K562 (cell line): ENCODE measurements at regions not wholly inside any gene's neighbourhood (a gene's known extent, or its start where the extent isn't known, plus 50 kb on each side); places are given as distances from the start of the nearest gene placed in this dataset.

Source experiments
- ATAC-seq: fragments of 200-7000 bp; cut with Tn5 transposase; 3 replicates; pipeline ENCODE4 v1.9.1; 2020; ENCODE audit warnings: moderate library complexity
- BruUV-seq: library from RNA; stranded (reverse); fragments of 400-500 nt; replicated peaks from 2 replicates; lab custom pipeline; 2021; lab: Mats Ljungman, UMichigan
- CTCF ChIA-PET: fragments of 300-600 bp; formaldehyde crosslinking; extraction: SDS; loops from one replicate; lab custom pipeline; 2021; ENCODE audit warnings: low intra/inter-chr PET ratio; lab: Yijun Ruan, JAX
- POLR2A ChIA-PET: fragments of 300-600, 350-650 bp; sonication (Branson Sonifier 250); formaldehyde crosslinking; extraction: SDS; loops from one replicate; lab custom pipeline; 2021; ENCODE audit warnings: antibody characterized with exemption, inconsistent platforms; lab: Yijun Ruan, JAX
- DNase-seq, 4 experiments: peaks; one replicate each; pipeline versions ENCODE4 v3.0.0 to v3.0.0-alpha.2; 2011 to 2018; ENCODE audit warnings: low spot score in 3 of 4, mixed read lengths in 3 of 4; ENCODE audit errors: extremely low read depth in 1 of 4
- FAIRE-seq: peaks from 2 replicates; lab custom pipeline; 2011; peaks lifted over from hg19 to GRCh38; lab: Jason Lieb, UNC
- H2AFZ ChIP-seq: 2 replicates; pipeline ENCODE4 v1.6.0; 2011; ENCODE audit warnings: low read depth, low read length, control low read depth, inconsistent platforms
- H3K27ac ChIP-seq: fragments of 200-600 bp; 3 replicates; pipeline ENCODE4 v1.8.0; 2011; ENCODE audit warnings: low read depth, mild to moderate bottlenecking, control low read depth, inconsistent platforms, low read length, moderate library complexity, mixed read lengths; ENCODE audit errors: extremely low read depth
- H3K27me3 ChIP-seq, 2 experiments: fragments of 300-600 bp in 1 of 2; 2 replicates in 1 of 2; 3 replicates in 1 of 2; pipeline versions ENCODE4 v1.6.0 to v1.8.0; 2011; ENCODE audit warnings: inconsistent platforms in 2 of 2, low read length in 2 of 2, mild to moderate bottlenecking in 1 of 2, mixed read lengths in 1 of 2, moderate library complexity in 1 of 2; ENCODE audit not compliant: control insufficient read depth in 2 of 2, insufficient read depth in 2 of 2
- H3K36me3 ChIP-seq: fragments of 300-600 bp; 3 replicates; pipeline ENCODE4 v1.8.0; 2011; ENCODE audit warnings: mild to moderate bottlenecking, low read length, inconsistent platforms; ENCODE audit not compliant: control insufficient read depth, insufficient read depth
- H3K4me1 ChIP-seq, 2 experiments: fragments of 200-600 bp in 1 of 2; replicated peaks in 1 of 2; 2 replicates in 1 of 2; 3 replicates in 1 of 2; pipeline versions ENCODE4 v1.5.1 to v1.8.0; 2011; ENCODE audit warnings: inconsistent platforms in 2 of 2, low read length in 2 of 2, mild to moderate bottlenecking in 1 of 2, mixed read lengths in 1 of 2, moderate library complexity in 1 of 2; ENCODE audit not compliant: control insufficient read depth in 2 of 2, insufficient read depth in 2 of 2
- H3K4me2 ChIP-seq: 2 replicates; pipeline ENCODE4 v1.6.1; 2011; ENCODE audit warnings: low read length, control low read depth, inconsistent platforms, mixed read lengths; ENCODE audit not compliant: insufficient read depth
- H3K4me3 ChIP-seq: fragments of 200-600 bp; sonication (generic), shearing (Covaris generic); 2 replicates; pipeline ENCODE4 v1.5.1; 2016; ENCODE audit warnings: control low read depth, inconsistent platforms
- H3K79me2 ChIP-seq: fragments of 200-600 bp; 3 replicates; pipeline ENCODE4 v1.8.0; 2011; ENCODE audit warnings: low read length, inconsistent platforms; ENCODE audit not compliant: control insufficient read depth, insufficient read depth
- H3K9ac ChIP-seq, 2 experiments: 2 replicates each; pipeline versions ENCODE4 v1.6.0 to v1.6.1; 2011; ENCODE audit warnings: low read depth in 2 of 2, low read length in 2 of 2, control low read depth in 1 of 2, inconsistent platforms in 1 of 2, mild to moderate bottlenecking in 1 of 2, mixed read lengths in 1 of 2; ENCODE audit not compliant: insufficient read depth in 1 of 2
- H3K9me1 ChIP-seq: one replicate; pipeline ENCODE4 v1.6.0; 2011; ENCODE audit warnings: inconsistent platforms, mild to moderate bottlenecking, low read length, moderate library complexity; ENCODE audit not compliant: control insufficient read depth, insufficient read depth
- H3K9me3 ChIP-seq: replicated peaks from 2 replicates; pipeline ENCODE4 v1.5.1; 2011; ENCODE audit warnings: low read depth, low read length, inconsistent platforms; ENCODE audit not compliant: control insufficient read depth, insufficient read depth
- H4K20me1 ChIP-seq: replicated peaks from 2 replicates; pipeline ENCODE4 v1.6.1; 2011; ENCODE audit warnings: low read length, inconsistent platforms, mixed read lengths; ENCODE audit not compliant: control insufficient read depth, insufficient read depth
- ASH1L ChIP-seq: fragments of 450-650 bp; IDR thresholded peaks from 2 replicates; pipeline ENCODE4 v1.6.1; 2018; ENCODE audit warnings: borderline replicate concordance, mild to moderate bottlenecking, low read depth; ENCODE audit not compliant: partially characterized antibody
- BHLHE40 ChIP-seq: IDR thresholded peaks from 2 replicates; pipeline ENCODE4 v1.6.1; 2011; ENCODE audit warnings: low read length, improper control_type of control experiment
- CTBP1 ChIP-seq: fragments of 450-650 bp; IDR thresholded peaks from 2 replicates; pipeline ENCODE4 v1.6.1; 2016; ENCODE audit warnings: borderline replicate concordance
- ELF2 ChIP-seq: fragments of 250-450 bp; sonication (Bioruptor Pico); IDR thresholded peaks from 2 replicates; pipeline ENCODE4 v1.5.0; 2021; ENCODE audit warnings: mild to moderate bottlenecking
- EP300 ChIP-seq: IDR thresholded peaks from 2 replicates; pipeline ENCODE4 v1.6.1; 2012; ENCODE audit warnings: low read length, improper control_type of control experiment
- ETS1 ChIP-seq: conservative IDR thresholded peaks from 2 replicates; pipeline ENCODE4 v1.6.1; 2011; ENCODE audit warnings: low read depth, mild to moderate bottlenecking, low read length; ENCODE audit not compliant: control insufficient read depth
- ETV1 ChIP-seq: fragments of 450-650 bp; conservative IDR thresholded peaks from 2 replicates; pipeline ENCODE4 v1.6.1; 2016; ENCODE audit warnings: missing genetic modification characterization, control low read depth, low read depth, missing compliant biosample characterization
- HDGF ChIP-seq: fragments of 450-650 bp; IDR thresholded peaks from 2 replicates; pipeline ENCODE4 v1.6.1; 2016
- IRF1 ChIP-seq: sonication (generic); formaldehyde crosslinking; IDR thresholded peaks from 2 replicates; pipeline ENCODE4 v1.8.0; 2022; ENCODE audit warnings: missing genetic modification reagents, mild to moderate bottlenecking, borderline replicate concordance
- MCM7 ChIP-seq, 2 experiments: fragments of 450-650 bp; IDR thresholded peaks; 2 replicates each; pipeline ENCODE4 v1.6.1; 2016 to 2018
- MYC ChIP-seq, 2 experiments: fragments of 250-450 bp in 1 of 2; sonication (Bioruptor Pico) in 1 of 2; IDR thresholded peaks; 2 replicates each; pipeline versions ENCODE4 v1.5.1 to v1.6.1; 2012 to 2021; ENCODE audit warnings: low read depth in 2 of 2, borderline replicate concordance in 1 of 2, improper control_type of control experiment in 1 of 2, low read length in 1 of 2, mild to moderate bottlenecking in 1 of 2, moderate library complexity in 1 of 2
- RREB1 ChIP-seq: fragments of 250-450 bp; sonication (Bioruptor Pico); IDR thresholded peaks from 2 replicates; pipeline ENCODE4 v1.4.0; 2020
- SREBF1 ChIP-seq: fragments of 150-350 bp; IDR thresholded peaks from 2 replicates; pipeline ENCODE4 v1.6.1; 2014; ENCODE audit warnings: antibody characterized with exemption, low read depth, low read length, borderline replicate concordance
- U2AF1 ChIP-seq: fragments of 200-400 bp; formaldehyde crosslinking; optimal IDR thresholded peaks from 2 replicates; pipeline ENCODE3; 2017; ENCODE audit warnings: mild to moderate bottlenecking, low read depth, low read length, moderate library complexity
- WGBS: fragments of 100-300 bp; shearing (Covaris generic); methylation state at CpG from one replicate; pipeline ENCODE4 v1.1.6; 2016; ENCODE audit warnings: low coverage, mixed read lengths; ENCODE audit not compliant: insufficient coverage; ENCODE audit errors: missing lambda C conversion rate; 5-methylcytosine and 5-hydroxymethylcytosine counted together
- in situ Hi-C: fragments of 300-500 bp; cut with MboI; formaldehyde crosslinking; loops from 4 replicates; pipeline ENCODE4 v1.15.0; 2018; ENCODE audit warnings: inconsistent platforms, mixed read lengths
- intact Hi-C: fragments of 100-400 bp; cut with micrococcal nuclease; formaldehyde crosslinking; loops from 2 replicates; pipeline ENCODE4 v1.14.2; 2022

GRCh38 chr2:234829074-234829455 lies 122.8 kb upstream of the SH3BP4 start:
- ATAC-seq (no peak), DNase-seq (no peak), FAIRE-seq (no peak)
- no peaks in the 10 kb centered on the region for H3K36me3 ChIP-seq
- no peak overlapping the region for H3K27ac ChIP-seq
- ChIA-PET CTCF (no interaction called here), POLR2A (no interaction called here)
- no peaks in the 10 kb centered on the region for H3K79me2 ChIP-seq
- no peak overlapping the region for H2AFZ ChIP-seq
- no peak overlapping the region for H3K4me3 ChIP-seq
- no peaks in the 10 kb centered on the region for H3K27me3 ChIP-seq
- H3K9ac ChIP-seq: no peak overlapping the region
- WGBS: 0% methylated on average over 4 of the region's 4 CpGs
- TF ChIP-seq U2AF1 (no peak), ETV1 (tag) (no peak), ASH1L (no peak), MCM7 (IDR thresholded peaks at IDR 0.05) (no peak), SREBF1 (no peak), IRF1 (CRISPR knock-in tag) (no peak), BHLHE40 (no peak), HDGF (no peak), RREB1 (CRISPR knock-in tag) (no peak), CTBP1 (no peak), EP300 (no peak), MYC (IDR thresholded peaks at IDR 0.05; ENCODE audit: low read depth, low read length) (no peak), MYC (CRISPR knock-in tag; IDR thresholded peaks at IDR 0.05; ENCODE audit: borderline replicate concordance, low read depth) (no peak), ETS1 (no peak), ELF2 (CRISPR knock-in tag) (no peak)
- no peak overlapping the region for H3K4me2 ChIP-seq
- in situ Hi-C loops: no loop called here
- intact Hi-C loops: no loop called here
- BruUV-seq: no TSS peak
- no peaks in the 10 kb centered on the region; the same call in 1 of the 2 replicates for H4K20me1 ChIP-seq
- H3K9me1 ChIP-seq: no peaks in the 10 kb centered on the region
- H3K4me1 ChIP-seq: no peaks in the 10 kb centered on the region
- no peaks in the 10 kb centered on the region for H3K9me3 ChIP-seq
